ENCODE measurements at regions not wholly inside any gene's neighbourhood (a gene's known extent, or its start where the extent isn't known, plus 50 kb on each side); places are given as distances from the start of the nearest gene placed in this dataset.

DNA sequence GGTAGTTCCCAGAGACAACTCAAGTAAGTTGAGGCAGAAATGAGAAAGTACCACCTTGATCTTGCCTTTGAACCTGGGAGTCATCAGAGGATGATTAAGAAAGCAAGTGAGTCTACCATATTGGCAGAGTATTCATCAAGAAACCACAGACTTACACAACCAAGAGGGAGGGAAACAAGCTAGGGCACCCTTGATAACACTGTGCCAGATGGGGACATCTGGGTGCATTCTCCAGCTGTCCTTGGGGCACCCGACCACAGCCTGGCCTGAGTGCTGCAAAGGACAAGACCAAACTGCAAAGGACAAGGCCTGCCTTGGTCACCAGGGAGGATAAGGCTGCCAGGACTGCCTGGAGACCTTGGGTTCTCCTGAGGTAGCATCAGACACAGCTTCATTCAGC lies 553.6 kb downstream of the EPHB1 start:
- peaks cover 12% of the 10 kb centered on the region for H3K27me3 ChIP-seq
- no peaks in the 10 kb centered on the region for H3K9me3 ChIP-seq
- H3K4me3 ChIP-seq, result no peak overlapping the region
- H3K4me1 ChIP-seq, result no peaks in the 10 kb centered on the region
- no peak for ATAC-seq
- H3K36me3 ChIP-seq, result no peaks in the 10 kb centered on the region
- WGBS, 2 donors (ENCODE audit: low coverage in 1 of 2), result 67% methylated on average over 1 of the region's 1 CpG; no CpG with 5 or more reads in 1 of the 2 donors
- H3K27ac ChIP-seq, result no peak overlapping the region
- TF ChIP-seq POLR2A (IDR thresholded peaks at IDR 0.05) (no peak), EP300 (IDR thresholded peaks at IDR 0.05) (no peak), POLR2AphosphoS5 (IDR thresholded peaks at IDR 0.05) (no peak)
- TF ChIP-seq, protein P1, sequence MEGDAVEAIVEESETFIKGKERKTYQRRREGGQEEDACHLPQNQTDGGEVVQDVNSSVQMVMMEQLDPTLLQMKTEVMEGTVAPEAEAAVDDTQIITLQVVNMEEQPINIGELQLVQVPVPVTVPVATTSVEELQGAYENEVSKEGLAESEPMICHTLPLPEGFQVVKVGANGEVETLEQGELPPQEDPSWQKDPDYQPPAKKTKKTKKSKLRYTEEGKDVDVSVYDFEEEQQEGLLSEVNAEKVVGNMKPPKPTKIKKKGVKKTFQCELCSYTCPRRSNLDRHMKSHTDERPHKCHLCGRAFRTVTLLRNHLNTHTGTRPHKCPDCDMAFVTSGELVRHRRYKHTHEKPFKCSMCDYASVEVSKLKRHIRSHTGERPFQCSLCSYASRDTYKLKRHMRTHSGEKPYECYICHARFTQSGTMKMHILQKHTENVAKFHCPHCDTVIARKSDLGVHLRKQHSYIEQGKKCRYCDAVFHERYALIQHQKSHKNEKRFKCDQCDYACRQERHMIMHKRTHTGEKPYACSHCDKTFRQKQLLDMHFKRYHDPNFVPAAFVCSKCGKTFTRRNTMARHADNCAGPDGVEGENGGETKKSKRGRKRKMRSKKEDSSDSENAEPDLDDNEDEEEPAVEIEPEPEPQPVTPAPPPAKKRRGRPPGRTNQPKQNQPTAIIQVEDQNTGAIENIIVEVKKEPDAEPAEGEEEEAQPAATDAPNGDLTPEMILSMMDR (IDR thresholded peaks at IDR 0.05), result no peak

DNA sequence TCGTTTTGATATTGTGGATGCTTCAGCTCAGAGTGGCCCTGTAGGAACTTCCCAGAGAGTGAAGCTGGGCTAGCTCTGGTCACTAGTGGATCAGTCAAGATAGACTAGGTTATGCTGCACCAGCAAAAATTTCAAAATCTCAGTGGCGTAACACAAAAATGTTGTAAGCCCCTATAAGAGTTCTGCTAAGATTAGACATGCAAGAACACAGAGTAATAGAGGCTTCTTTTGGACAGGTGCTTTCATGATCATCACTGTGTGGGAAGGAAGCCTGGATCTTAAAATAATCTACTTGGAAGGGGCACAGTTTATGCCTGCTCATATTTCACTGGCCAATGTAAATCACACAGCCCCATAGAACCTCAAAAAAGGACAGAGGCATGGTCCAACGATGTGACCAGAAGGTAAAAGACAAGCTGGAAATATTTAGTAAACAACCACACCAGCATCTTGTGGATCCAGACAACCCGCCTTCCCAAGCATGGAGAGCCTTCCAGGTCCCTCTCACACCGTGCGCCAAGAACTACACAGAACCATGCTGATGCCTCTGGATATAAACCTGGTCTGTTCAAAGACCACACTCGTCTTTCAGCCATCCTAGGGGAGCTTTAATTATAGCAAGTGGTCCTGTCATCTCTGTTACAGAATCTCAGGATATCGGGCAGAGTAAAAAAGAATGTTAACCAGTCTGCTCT lies 554.3 kb downstream of the EPHB1 start:
- WGBS, 2 donors (ENCODE audit: low coverage in 1 of 2), result 67 to 72% methylated on average over 2 to 5 of the region's 8 CpGs
- no peak for ATAC-seq
- Histone ChIP-seq H3K9me3 (no peaks in the 10 kb centered on the region), H3K4me1 (no peaks in the 10 kb centered on the region), H3K27ac (no peak overlapping the region), H3K36me3 (no peaks in the 10 kb centered on the region), H3K27me3 (peaks cover 12% of the 10 kb centered on the region), H3K4me3 (no peak overlapping the region)
- TF ChIP-seq EP300 (IDR thresholded peaks at IDR 0.05) (no peak), POLR2AphosphoS5 (IDR thresholded peaks at IDR 0.05) (no peak)

DNA sequence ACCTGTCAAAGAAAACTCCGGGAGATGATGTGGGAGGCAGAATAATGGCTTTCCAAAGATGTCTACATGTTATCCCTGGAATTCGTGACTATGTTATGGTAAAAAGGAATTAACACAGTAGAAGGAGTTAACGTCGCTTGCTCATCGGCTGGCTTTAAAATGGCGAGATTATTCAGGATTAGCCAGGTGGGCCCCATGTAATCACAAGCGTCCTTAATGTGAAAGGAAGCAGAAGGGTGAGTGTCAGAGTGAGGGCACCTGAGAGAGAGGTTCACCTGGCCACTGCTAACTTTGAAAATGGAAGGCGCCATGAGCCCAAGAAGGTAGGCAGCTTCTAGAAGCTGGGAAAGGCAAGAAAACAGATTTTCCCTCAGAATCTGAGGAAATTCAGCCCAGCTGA lies 557.2 kb downstream of the EPHB1 start:
- H3K27ac ChIP-seq, result no peak overlapping the region
- no peak overlapping the region for H3K4me3 ChIP-seq
- no peaks in the 10 kb centered on the region for H3K36me3 ChIP-seq
- peaks cover 12% of the 10 kb centered on the region for H3K27me3 ChIP-seq
- H3K4me1 ChIP-seq, result no peaks in the 10 kb centered on the region
- WGBS, 2 donors (ENCODE audit: low coverage in 1 of 2), result 61 to 91% methylated on average over 4 to 8 of the region's 8 CpGs
- TF ChIP-seq POLR2A (IDR thresholded peaks at IDR 0.05), result no peak
- TF ChIP-seq, protein P1 (IDR thresholded peaks at IDR 0.05), result no peak
- TF ChIP-seq POLR2AphosphoS5 (IDR thresholded peaks at IDR 0.05), result no peak
- no peak for TF ChIP-seq EP300 (IDR thresholded peaks at IDR 0.05)
- H3K9me3 ChIP-seq, result peaks cover 0 to 8% (median 0%) of the 10 kb centered on the region in 3 donors
- no peak for ATAC-seq

DNA sequence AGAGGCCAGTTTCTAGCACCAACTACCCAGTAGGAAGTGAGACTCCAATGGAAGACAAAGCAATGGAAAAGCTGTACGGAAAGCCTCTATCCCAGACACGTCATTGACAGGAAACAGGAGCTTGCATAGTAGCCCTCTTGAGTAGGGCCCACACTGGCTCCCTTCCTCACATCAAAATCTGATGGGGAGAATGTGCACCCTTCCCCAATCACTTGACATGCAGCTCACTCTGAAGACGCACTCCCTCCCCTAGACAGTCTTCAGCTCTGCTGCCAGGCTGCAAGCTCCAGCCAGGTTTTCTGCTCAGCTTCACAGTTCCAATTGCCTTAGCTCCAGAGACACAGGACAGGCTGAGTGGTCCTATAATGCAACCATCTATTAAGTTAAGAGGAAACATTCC lies 567.8 kb downstream of the EPHB1 start:
- 50 to 51% methylated on average over 2 to 3 of the region's 3 CpGs for WGBS, 2 donors (ENCODE audit: low coverage in 1 of 2)
- H3K27ac ChIP-seq, result no peak overlapping the region
- H3K9me3 ChIP-seq, result no peaks in the 10 kb centered on the region
- no peaks in the 10 kb centered on the region for H3K27me3 ChIP-seq
- no peaks in the 10 kb centered on the region for H3K4me1 ChIP-seq
- TF ChIP-seq POLR2AphosphoS5 (IDR thresholded peaks at IDR 0.05), result no peak
- TF ChIP-seq POLR2A (IDR thresholded peaks at IDR 0.05), result no peak
- TF ChIP-seq, protein P1 (IDR thresholded peaks at IDR 0.05), result no peak
- TF ChIP-seq EP300 (IDR thresholded peaks at IDR 0.05), result no peak
- H3K4me3 ChIP-seq, result no peak overlapping the region
- ATAC-seq, result no peak
- H3K36me3 ChIP-seq, result no peaks in the 10 kb centered on the region

DNA sequence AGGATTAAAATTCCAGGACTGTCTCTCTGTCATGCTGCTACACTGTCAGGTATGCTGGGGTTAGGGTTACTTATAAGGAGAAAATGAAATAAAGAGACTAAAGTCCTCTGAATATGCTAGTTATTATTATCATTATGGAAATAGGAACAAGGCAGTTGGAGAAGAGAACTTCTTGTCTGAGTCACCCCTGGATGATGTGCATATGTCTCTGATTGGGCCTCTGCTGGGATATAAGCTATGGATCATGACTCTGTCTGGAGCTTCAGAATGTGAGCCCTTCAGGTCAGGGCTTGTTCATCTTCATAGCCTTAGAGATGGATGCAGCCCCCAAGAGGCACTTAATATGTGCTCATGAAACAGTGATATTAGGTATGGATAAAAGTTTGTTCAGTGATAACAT lies 569.6 kb downstream of the EPHB1 start:
- TF ChIP-seq POLR2A (IDR thresholded peaks at IDR 0.05), result no peak
- TF ChIP-seq, protein P1 (IDR thresholded peaks at IDR 0.05), result no peak
- no peak for TF ChIP-seq POLR2AphosphoS5 (IDR thresholded peaks at IDR 0.05)
- no peak for TF ChIP-seq EP300 (IDR thresholded peaks at IDR 0.05)
- ATAC-seq, result no peak
- no peaks in the 10 kb centered on the region for H3K4me1 ChIP-seq
- no peaks in the 10 kb centered on the region for H3K36me3 ChIP-seq
- no peaks in the 10 kb centered on the region for H3K27me3 ChIP-seq
- no peak overlapping the region for H3K4me3 ChIP-seq
- H3K9me3 ChIP-seq, result no peaks in the 10 kb centered on the region
- no peak overlapping the region for H3K27ac ChIP-seq

Data from gastroesophageal sphincter (tissue), 4 donors.